Stomach smooth muscle (tissue), 2 donors: ENCODE measurements at regions not wholly inside any gene's neighbourhood (a gene's known extent, or its start where the extent isn't known, plus 50 kb on each side); places are given as distances from the start of the nearest gene placed in this dataset.
"Not testable (repeated sequence)": the region's sequence is repeated elsewhere in the genome, so short reads cannot be mapped to it uniquely, and the experiment has no call there.

Source experiments
- H3K27ac ChIP-seq: one replicate; pipeline ENCODE4 v1.7.0; 2013; ENCODE audit warnings: mild to moderate bottlenecking, low read length, inconsistent platforms
- H3K27me3 ChIP-seq, 2 donors: one replicate each; pipeline ENCODE4 v1.7.0; 2013; ENCODE audit warnings: low read length in 2 of 2; ENCODE audit not compliant: insufficient read depth in 2 of 2, control insufficient read depth in 1 of 2
- H3K36me3 ChIP-seq, 2 donors: one replicate each; pipeline ENCODE4 v1.7.0; 2013; ENCODE audit warnings: low read length in 2 of 2; ENCODE audit not compliant: control insufficient read depth in 2 of 2, insufficient read depth in 2 of 2
- H3K4me1 ChIP-seq: one replicate; pipeline ENCODE4 v1.7.0; 2013; ENCODE audit warnings: low read length; ENCODE audit not compliant: control insufficient read depth, insufficient read depth
- H3K4me3 ChIP-seq, 2 donors: one replicate each; pipeline ENCODE4 v1.7.0; 2013; ENCODE audit warnings: low read length in 2 of 2
- H3K9ac ChIP-seq, 2 donors: one replicate each; pipeline ENCODE4 v1.7.0; 2013; ENCODE audit warnings: low read length in 2 of 2, mild to moderate bottlenecking in 1 of 2
- H3K9me3 ChIP-seq, 2 donors: one replicate each; pipeline ENCODE4 v1.7.0; 2013; ENCODE audit warnings: low read length in 2 of 2; ENCODE audit not compliant: control insufficient read depth in 2 of 2
- donor health status: healthy.
- donor health status: Pancreatic carcinoma.

GRCh38 chr2:87293931-87294594 lies 272.4 kb upstream of the PLGLB1 start:
- not testable (repeated sequence) for H3K4me1 ChIP-seq, H3K27me3 ChIP-seq, H3K27ac ChIP-seq, H3K9me3 ChIP-seq, H3K36me3 ChIP-seq, H3K4me3 ChIP-seq, H3K9ac ChIP-seq

GRCh38 chr2:87295135-87295534 lies 273.5 kb upstream of the PLGLB1 start:
- H3K4me1 ChIP-seq, H3K27me3 ChIP-seq, H3K9ac ChIP-seq: not testable (repeated sequence)

GRCh38 chr2:87301349-87301748 lies 279.7 kb upstream of the PLGLB1 start:
- H3K27me3 ChIP-seq, H3K4me3 ChIP-seq, H3K9ac ChIP-seq, H3K36me3 ChIP-seq, H3K9me3 ChIP-seq, H3K4me1 ChIP-seq, H3K27ac ChIP-seq: not testable (repeated sequence)

More at GRCh38 chr2:87295135-87295534, 273.5 kb upstream of the PLGLB1 start:
- not testable (repeated sequence) for H3K36me3 ChIP-seq, H3K9me3 ChIP-seq, H3K27ac ChIP-seq, H3K4me3 ChIP-seq

GRCh38 chr2:87301871-87302270 lies 280.2 kb upstream of the PLGLB1 start:
- not testable (repeated sequence) for H3K9me3 ChIP-seq, H3K4me1 ChIP-seq, H3K4me3 ChIP-seq, H3K36me3 ChIP-seq, H3K27me3 ChIP-seq, H3K27ac ChIP-seq, H3K9ac ChIP-seq

- not testable (repeated sequence) for H3K36me3 ChIP-seq, H3K9me3 ChIP-seq, H3K9ac ChIP-seq, H3K27me3 ChIP-seq, H3K4me3 ChIP-seq, H3K4me1 ChIP-seq, H3K27ac ChIP-seq
Observed at GRCh38 chr2:87308621-87309020, 287.0 kb upstream of the PLGLB1 start.

- not testable (repeated sequence) for H3K4me3 ChIP-seq, H3K9me3 ChIP-seq, H3K27me3 ChIP-seq, H3K27ac ChIP-seq, H3K9ac ChIP-seq, H3K4me1 ChIP-seq, H3K36me3 ChIP-seq
Observed at GRCh38 chr2:87309785-87310184, 288.1 kb upstream of the PLGLB1 start.

- not testable (repeated sequence) for H3K27ac ChIP-seq, H3K27me3 ChIP-seq, H3K4me1 ChIP-seq, H3K4me3 ChIP-seq, H3K36me3 ChIP-seq, H3K9ac ChIP-seq, H3K9me3 ChIP-seq
Observed at GRCh38 chr2:87311896-87312441, 290.3 kb upstream of the PLGLB1 start.

GRCh38 chr2:87314622-87315021 lies 293.0 kb upstream of the PLGLB1 start:
- not testable (repeated sequence) for H3K9me3 ChIP-seq, H3K27ac ChIP-seq, H3K9ac ChIP-seq, H3K4me1 ChIP-seq, H3K27me3 ChIP-seq, H3K4me3 ChIP-seq, H3K36me3 ChIP-seq

GRCh38 chr2:87315183-87315902 lies 293.7 kb upstream of the PLGLB1 start:
- H3K9ac ChIP-seq, H3K27ac ChIP-seq, H3K27me3 ChIP-seq, H3K4me1 ChIP-seq, H3K9me3 ChIP-seq, H3K36me3 ChIP-seq, H3K4me3 ChIP-seq: not testable (repeated sequence)

GRCh38 chr2:87317193-87317592 lies 295.5 kb upstream of the PLGLB1 start:
- not testable (repeated sequence) for H3K9me3 ChIP-seq, H3K4me1 ChIP-seq, H3K27me3 ChIP-seq, H3K27ac ChIP-seq, H3K36me3 ChIP-seq, H3K9ac ChIP-seq, H3K4me3 ChIP-seq

GRCh38 chr2:87318814-87319491 lies 297.3 kb upstream of the PLGLB1 start:
- H3K27ac ChIP-seq, H3K27me3 ChIP-seq, H3K4me1 ChIP-seq, H3K9me3 ChIP-seq, H3K9ac ChIP-seq, H3K4me3 ChIP-seq, H3K36me3 ChIP-seq: not testable (repeated sequence)
